ENCODE measurements at regions not wholly inside any gene's neighbourhood (a gene's known extent, or its start where the extent isn't known, plus 50 kb on each side); places are given as distances from the start of the nearest gene placed in this dataset.

DNA sequence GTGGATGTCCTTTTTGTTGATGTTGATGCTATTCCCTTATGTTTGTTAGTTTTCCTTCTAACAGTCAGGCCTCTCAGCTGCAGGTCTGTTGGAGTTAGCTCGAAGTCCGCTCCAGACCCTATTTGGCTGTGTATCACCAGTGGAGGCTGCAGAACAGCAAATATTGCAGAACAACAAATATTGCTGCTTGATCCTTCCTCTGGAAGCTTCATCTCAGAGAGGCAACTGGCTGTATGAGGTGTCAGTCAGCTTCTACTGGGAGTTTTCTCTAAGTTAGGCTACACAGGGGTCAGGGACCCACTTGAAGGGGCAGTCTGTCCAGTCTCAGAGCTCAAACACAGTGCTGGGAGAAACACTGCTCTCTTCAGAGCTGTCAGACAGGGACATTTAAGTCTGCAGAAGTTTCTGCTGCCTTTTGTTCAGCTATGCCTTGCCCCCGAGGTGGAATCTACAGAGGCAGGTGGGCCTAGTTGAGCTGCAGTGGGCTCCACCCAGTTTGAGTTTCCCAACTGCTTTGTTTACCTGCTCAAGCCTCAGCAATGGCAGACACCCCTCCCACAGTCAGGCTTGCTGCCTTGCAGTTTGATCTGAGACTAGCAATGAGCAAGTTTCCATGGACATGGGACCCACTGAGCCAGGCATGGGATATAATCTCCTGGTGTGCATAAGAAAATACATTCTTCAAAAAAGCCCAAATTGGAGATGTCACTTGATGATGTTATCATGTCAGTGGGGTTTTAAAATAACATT, 99.5 kb downstream of the KDM5D start:
- H3K4me3 ChIP-seq (ENCODE audit: low read depth in 1 of 3, low read length in 3 of 3) = no peak overlapping the region
- H3K27me3 ChIP-seq (ENCODE audit: control insufficient read depth in 4 of 4, insufficient read depth in 4 of 4, low read length in 3 of 4) = no peaks in the 10 kb centered on the region
- H3K9ac ChIP-seq (ENCODE audit: low read depth in 1 of 2, low read length in 2 of 2) = no peak overlapping the region
- TF ChIP-seq HNF4A (conservative IDR thresholded peaks at IDR 0.05) (peak in 1 of 2 donors; percentile 63), JUND (IDR thresholded peaks at IDR 0.05) (no peak), NR2F2 (IDR thresholded peaks at IDR 0.05) (no peak), RAD21 (IDR thresholded peaks at IDR 0.05) (no peak), HNF4G (IDR thresholded peaks at IDR 0.05) (no peak), FOXA2 (IDR thresholded peaks at IDR 0.05) (no peak), EGR1 (IDR thresholded peaks at IDR 0.05; ENCODE audit: low read depth in 2 of 2) (no peak), GABPA (IDR thresholded peaks at IDR 0.05 in 1 of 2, conservative IDR thresholded peaks at IDR 0.05 in 1 of 2) (no peak), SP1 (IDR thresholded peaks at IDR 0.05) (no peak), RXRA (IDR thresholded peaks at IDR 0.05) (peak in 1 of 2 donors; percentile 13), YY1 (IDR thresholded peaks at IDR 0.05) (peak; percentile 18), TAF1 (conservative IDR thresholded peaks at IDR 0.05) (no peak)
- TF ChIP-seq, protein P1, sequence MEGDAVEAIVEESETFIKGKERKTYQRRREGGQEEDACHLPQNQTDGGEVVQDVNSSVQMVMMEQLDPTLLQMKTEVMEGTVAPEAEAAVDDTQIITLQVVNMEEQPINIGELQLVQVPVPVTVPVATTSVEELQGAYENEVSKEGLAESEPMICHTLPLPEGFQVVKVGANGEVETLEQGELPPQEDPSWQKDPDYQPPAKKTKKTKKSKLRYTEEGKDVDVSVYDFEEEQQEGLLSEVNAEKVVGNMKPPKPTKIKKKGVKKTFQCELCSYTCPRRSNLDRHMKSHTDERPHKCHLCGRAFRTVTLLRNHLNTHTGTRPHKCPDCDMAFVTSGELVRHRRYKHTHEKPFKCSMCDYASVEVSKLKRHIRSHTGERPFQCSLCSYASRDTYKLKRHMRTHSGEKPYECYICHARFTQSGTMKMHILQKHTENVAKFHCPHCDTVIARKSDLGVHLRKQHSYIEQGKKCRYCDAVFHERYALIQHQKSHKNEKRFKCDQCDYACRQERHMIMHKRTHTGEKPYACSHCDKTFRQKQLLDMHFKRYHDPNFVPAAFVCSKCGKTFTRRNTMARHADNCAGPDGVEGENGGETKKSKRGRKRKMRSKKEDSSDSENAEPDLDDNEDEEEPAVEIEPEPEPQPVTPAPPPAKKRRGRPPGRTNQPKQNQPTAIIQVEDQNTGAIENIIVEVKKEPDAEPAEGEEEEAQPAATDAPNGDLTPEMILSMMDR (IDR thresholded peaks at IDR 0.05; ENCODE audit: low read depth, low read length, missing input control) = no peak
- TF ChIP-seq, protein P2, sequence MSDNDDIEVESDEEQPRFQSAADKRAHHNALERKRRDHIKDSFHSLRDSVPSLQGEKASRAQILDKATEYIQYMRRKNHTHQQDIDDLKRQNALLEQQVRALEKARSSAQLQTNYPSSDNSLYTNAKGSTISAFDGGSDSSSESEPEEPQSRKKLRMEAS (IDR thresholded peaks at IDR 0.05) = no peak
- TF ChIP-seq, protein P3, sequence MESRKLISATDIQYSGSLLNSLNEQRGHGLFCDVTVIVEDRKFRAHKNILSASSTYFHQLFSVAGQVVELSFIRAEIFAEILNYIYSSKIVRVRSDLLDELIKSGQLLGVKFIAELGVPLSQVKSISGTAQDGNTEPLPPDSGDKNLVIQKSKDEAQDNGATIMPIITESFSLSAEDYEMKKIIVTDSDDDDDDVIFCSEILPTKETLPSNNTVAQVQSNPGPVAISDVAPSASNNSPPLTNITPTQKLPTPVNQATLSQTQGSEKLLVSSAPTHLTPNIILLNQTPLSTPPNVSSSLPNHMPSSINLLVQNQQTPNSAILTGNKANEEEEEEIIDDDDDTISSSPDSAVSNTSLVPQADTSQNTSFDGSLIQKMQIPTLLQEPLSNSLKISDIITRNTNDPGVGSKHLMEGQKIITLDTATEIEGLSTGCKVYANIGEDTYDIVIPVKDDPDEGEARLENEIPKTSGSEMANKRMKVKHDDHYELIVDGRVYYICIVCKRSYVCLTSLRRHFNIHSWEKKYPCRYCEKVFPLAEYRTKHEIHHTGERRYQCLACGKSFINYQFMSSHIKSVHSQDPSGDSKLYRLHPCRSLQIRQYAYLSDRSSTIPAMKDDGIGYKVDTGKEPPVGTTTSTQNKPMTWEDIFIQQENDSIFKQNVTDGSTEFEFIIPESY (IDR thresholded peaks at IDR 0.05) = no peak
- TF ChIP-seq, protein P4, sequence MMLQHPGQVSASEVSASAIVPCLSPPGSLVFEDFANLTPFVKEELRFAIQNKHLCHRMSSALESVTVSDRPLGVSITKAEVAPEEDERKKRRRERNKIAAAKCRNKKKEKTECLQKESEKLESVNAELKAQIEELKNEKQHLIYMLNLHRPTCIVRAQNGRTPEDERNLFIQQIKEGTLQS (IDR thresholded peaks at IDR 0.05) = no peak
- 43% methylated on average over 3 of the region's 3 CpGs for WGBS
- H3K9me3 ChIP-seq (ENCODE audit: control insufficient read depth in 4 of 4, low read length in 3 of 4) = no peaks in the 10 kb centered on the region
- DNase-seq (ENCODE audit: low spot score) = no peak
- H3K36me3 ChIP-seq (ENCODE audit: control insufficient read depth in 4 of 4, insufficient read depth in 3 of 4, low read depth in 1 of 4, low read length in 3 of 4) = no peaks in the 10 kb centered on the region
- H3K27ac ChIP-seq (ENCODE audit: low read depth in 1 of 2, low read length in 2 of 2) = no peak overlapping the region
- H3K4me1 ChIP-seq (ENCODE audit: control insufficient read depth in 4 of 4, insufficient read depth in 4 of 4, low read length in 3 of 4) = no peaks in the 10 kb centered on the region

DNA sequence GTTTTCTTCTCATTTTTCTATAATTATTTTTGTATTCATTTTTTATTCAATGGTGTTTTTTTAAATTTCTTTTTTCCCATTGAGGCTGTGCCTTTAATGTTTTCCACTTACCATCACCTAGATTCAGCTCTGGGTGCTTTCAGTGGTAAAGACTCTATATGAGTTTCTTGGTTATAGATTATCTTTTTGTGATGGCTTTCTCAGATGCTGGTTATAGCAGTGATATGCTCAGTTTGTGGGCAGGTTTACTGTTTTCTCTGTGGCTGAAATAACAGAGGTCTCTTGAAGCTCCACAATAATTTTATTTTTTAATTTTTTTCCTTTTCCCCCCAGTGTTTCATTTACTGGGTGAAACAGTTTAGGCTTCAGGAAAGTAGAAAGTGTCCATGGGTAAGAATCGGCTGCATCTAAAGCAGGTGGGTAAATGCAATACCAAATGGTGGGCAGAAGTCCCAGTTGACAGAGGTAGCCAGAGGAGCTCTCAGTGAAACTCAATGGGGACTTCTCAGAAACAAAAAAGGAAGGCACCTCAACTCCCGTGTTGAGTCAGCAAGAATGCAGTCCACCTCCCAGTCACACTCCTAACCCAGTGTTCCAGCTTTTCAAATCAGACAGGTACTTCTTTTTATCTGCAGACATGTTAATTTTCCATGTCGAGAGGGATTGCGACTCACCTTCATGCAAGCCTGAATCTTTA, 106.7 kb downstream of the KDM5D start:
- H3K36me3 ChIP-seq (ENCODE audit: control insufficient read depth in 4 of 4, insufficient read depth in 3 of 4, low read depth in 1 of 4, low read length in 3 of 4) = no peaks in the 10 kb centered on the region
- H3K27ac ChIP-seq (ENCODE audit: low read depth in 1 of 2, low read length in 2 of 2) = no peak overlapping the region
- H3K27me3 ChIP-seq (ENCODE audit: control insufficient read depth in 4 of 4, insufficient read depth in 4 of 4, low read length in 3 of 4) = no peaks in the 10 kb centered on the region
- H3K4me3 ChIP-seq (ENCODE audit: low read depth in 1 of 3, low read length in 3 of 3) = no peak overlapping the region
- no peak overlapping the region for H3K9ac ChIP-seq (ENCODE audit: low read depth in 1 of 2, low read length in 2 of 2)
- no peaks in the 10 kb centered on the region for H3K4me1 ChIP-seq (ENCODE audit: control insufficient read depth in 4 of 4, insufficient read depth in 4 of 4, low read length in 3 of 4)
- 85% methylated on average over 4 of the region's 4 CpGs for WGBS
- DNase-seq (ENCODE audit: low spot score) = no peak
- TF ChIP-seq JUND (IDR thresholded peaks at IDR 0.05) (no peak), NR2F2 (IDR thresholded peaks at IDR 0.05) (no peak), SP1 (IDR thresholded peaks at IDR 0.05) (no peak), RXRA (IDR thresholded peaks at IDR 0.05) (no peak), EGR1 (IDR thresholded peaks at IDR 0.05; ENCODE audit: low read depth in 2 of 2) (no peak), YY1 (IDR thresholded peaks at IDR 0.05) (no peak), TAF1 (conservative IDR thresholded peaks at IDR 0.05) (no peak), GABPA (IDR thresholded peaks at IDR 0.05 in 1 of 2, conservative IDR thresholded peaks at IDR 0.05 in 1 of 2) (no peak), HNF4A (conservative IDR thresholded peaks at IDR 0.05) (no peak), FOXA1 (IDR thresholded peaks at IDR 0.05) (no peak), RAD21 (IDR thresholded peaks at IDR 0.05) (no peak), HNF4G (IDR thresholded peaks at IDR 0.05) (no peak)
- TF ChIP-seq, protein P2 (IDR thresholded peaks at IDR 0.05) = no peak
- TF ChIP-seq, protein P1 (IDR thresholded peaks at IDR 0.05; ENCODE audit: low read depth, low read length, missing input control) = no peak
- TF ChIP-seq, protein P3 (IDR thresholded peaks at IDR 0.05) = no peak
- TF ChIP-seq, protein P4 (IDR thresholded peaks at IDR 0.05) = no peak
- no peaks in the 10 kb centered on the region for H3K9me3 ChIP-seq (ENCODE audit: control insufficient read depth in 4 of 4, low read length in 3 of 4)

All from liver (tissue), 8 donors.